DMS153 (cell line): ENCODE measurements at regions not wholly inside any gene's neighbourhood (a gene's known extent, or its start where the extent isn't known, plus 50 kb on each side); places are given as distances from the start of the nearest gene placed in this dataset.

ENCODE experiments used
- DNase-seq: peaks from one replicate; lab custom pipeline; 2025; lab: John Stamatoyannopoulos, UW

GRCh38 chr5:106205916-106206571 lies 1464.7 kb downstream of the EFNA5 start:
- no peak for DNase-seq

- DNase-seq: peak; percentile 3
These were observed 1468.7 kb downstream of the EFNA5 start for GRCh38 chr5:106202035-106202434.

GRCh38 chr5:106200971-106201370 lies 1469.8 kb downstream of the EFNA5 start:
- DNase-seq: peak; percentile 33

GRCh38 chr5:106195679-106196474 lies 1474.9 kb downstream of the EFNA5 start:
- no peak for DNase-seq

GRCh38 chr5:106189121-106189809 lies 1481.5 kb downstream of the EFNA5 start:
- peak; percentile 68 for DNase-seq

GRCh38 chr5:106185661-106186081 lies 1485.1 kb downstream of the EFNA5 start:
- DNase-seq: no peak

GRCh38 chr5:106174903-106175302 lies 1495.8 kb downstream of the EFNA5 start:
- no peak for DNase-seq

- DNase-seq: no peak
These were observed 1497.8 kb downstream of the EFNA5 start for GRCh38 chr5:106172681-106173532.

- DNase-seq: no peak
These were observed 1499.0 kb downstream of the EFNA5 start for GRCh38 chr5:106171708-106172107.

GRCh38 chr5:106171132-106171531 lies 1499.6 kb downstream of the EFNA5 start:
- DNase-seq: no peak

GRCh38 chr5:106167766-106168165 lies 1503.0 kb downstream of the EFNA5 start:
- DNase-seq: no peak

GRCh38 chr5:106163233-106163632 lies 1507.5 kb downstream of the EFNA5 start:
- no peak for DNase-seq

- DNase-seq: no peak
These were observed 1511.1 kb downstream of the EFNA5 start for GRCh38 chr5:106159616-106160015.

GRCh38 chr5:106154280-106154716 lies 1516.4 kb downstream of the EFNA5 start:
- no peak for DNase-seq

GRCh38 chr5:106152569-106152968 lies 1518.2 kb downstream of the EFNA5 start:
- DNase-seq: no peak

GRCh38 chr5:106142116-106142515 lies 1528.6 kb downstream of the EFNA5 start:
- DNase-seq: no peak

- no peak for DNase-seq
These were observed 1530.6 kb downstream of the EFNA5 start for GRCh38 chr5:106140101-106140500.

- no peak for DNase-seq
These were observed 1534.7 kb downstream of the EFNA5 start for GRCh38 chr5:106136061-106136460.

- DNase-seq: no peak
These were observed 1535.3 kb downstream of the EFNA5 start for GRCh38 chr5:106135473-106135872.

GRCh38 chr5:106134549-106134948 lies 1536.2 kb downstream of the EFNA5 start:
- no peak for DNase-seq

GRCh38 chr5:106127985-106128384 lies 1542.8 kb downstream of the EFNA5 start:
- DNase-seq: no peak

GRCh38 chr5:106127341-106127781 lies 1543.4 kb downstream of the EFNA5 start:
- no peak for DNase-seq
